Lower leg skin (tissue), 3 donors: ENCODE measurements at regions not wholly inside any gene's neighbourhood (a gene's known extent, or its start where the extent isn't known, plus 50 kb on each side); places are given as distances from the start of the nearest gene placed in this dataset.

Source experiments
- POLR2A ChIP-seq, 2 donors: fragments of 450-650 bp; IDR thresholded peaks; one replicate each; pipeline ENCODE4 v1.6.1; 2016 to 2017; ENCODE audit warnings: antibody characterized with exemption in 2 of 2, mild to moderate bottlenecking in 1 of 2, moderate library complexity in 1 of 2
- TF ChIP-seq, protein P1 (sequence below), 3 donors: fragments of 450-650 bp; IDR thresholded peaks; one replicate each; pipeline ENCODE4 v1.5.1; 2016; ENCODE audit warnings: antibody characterized with exemption in 3 of 3, mild to moderate bottlenecking in 3 of 3, moderate library complexity in 2 of 3

DNA sequence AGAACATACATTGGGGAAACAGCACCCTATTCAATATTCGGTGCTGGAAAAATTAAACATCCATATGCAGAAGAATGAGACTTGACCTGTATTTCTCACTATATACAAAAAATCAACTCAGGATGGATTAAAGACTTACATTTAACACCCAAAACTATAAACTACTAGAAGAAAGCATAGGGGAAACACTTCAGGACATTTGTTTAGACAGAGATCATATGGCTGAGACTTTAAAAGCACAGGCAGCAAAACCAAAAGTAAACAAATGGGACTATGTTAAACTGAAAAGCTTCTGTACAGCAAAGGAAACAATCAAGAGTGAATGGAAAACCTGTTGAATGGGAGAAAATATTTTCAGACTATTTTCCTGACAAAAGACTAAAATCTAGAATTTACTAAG lies 1694.1 kb upstream of the CELF4 start:
- TF ChIP-seq, protein P1, sequence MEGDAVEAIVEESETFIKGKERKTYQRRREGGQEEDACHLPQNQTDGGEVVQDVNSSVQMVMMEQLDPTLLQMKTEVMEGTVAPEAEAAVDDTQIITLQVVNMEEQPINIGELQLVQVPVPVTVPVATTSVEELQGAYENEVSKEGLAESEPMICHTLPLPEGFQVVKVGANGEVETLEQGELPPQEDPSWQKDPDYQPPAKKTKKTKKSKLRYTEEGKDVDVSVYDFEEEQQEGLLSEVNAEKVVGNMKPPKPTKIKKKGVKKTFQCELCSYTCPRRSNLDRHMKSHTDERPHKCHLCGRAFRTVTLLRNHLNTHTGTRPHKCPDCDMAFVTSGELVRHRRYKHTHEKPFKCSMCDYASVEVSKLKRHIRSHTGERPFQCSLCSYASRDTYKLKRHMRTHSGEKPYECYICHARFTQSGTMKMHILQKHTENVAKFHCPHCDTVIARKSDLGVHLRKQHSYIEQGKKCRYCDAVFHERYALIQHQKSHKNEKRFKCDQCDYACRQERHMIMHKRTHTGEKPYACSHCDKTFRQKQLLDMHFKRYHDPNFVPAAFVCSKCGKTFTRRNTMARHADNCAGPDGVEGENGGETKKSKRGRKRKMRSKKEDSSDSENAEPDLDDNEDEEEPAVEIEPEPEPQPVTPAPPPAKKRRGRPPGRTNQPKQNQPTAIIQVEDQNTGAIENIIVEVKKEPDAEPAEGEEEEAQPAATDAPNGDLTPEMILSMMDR (IDR thresholded peaks at IDR 0.05): no peak
- TF ChIP-seq POLR2A (IDR thresholded peaks at IDR 0.05): no peak
